ENCODE measurements at regions not wholly inside any gene's neighbourhood (a gene's known extent, or its start where the extent isn't known, plus 50 kb on each side); places are given as distances from the start of the nearest gene placed in this dataset.

GRCh38 chr19:23832717-23833327, 74.1 kb upstream of the ZNF681 start:
- H2AFZ ChIP-seq (ENCODE audit: low read depth, low read length): no peak overlapping the region
- H3K27ac ChIP-seq (ENCODE audit: insufficient read depth, low read depth, low read length): no peak overlapping the region
- H3K9me3 ChIP-seq (replicated peaks; ENCODE audit: control insufficient read depth, insufficient read depth, low read length): peaks cover 2% of the 10 kb centered on the region
- H3K9me1 ChIP-seq (replicated peaks; ENCODE audit: control insufficient read depth, extremely low read depth, insufficient read depth, low read length): no peaks in the 10 kb centered on the region
- H3K9ac ChIP-seq (replicated peaks; ENCODE audit: extremely low read depth, insufficient read depth, low read length): no peak overlapping the region
- POLR2A ChIA-PET: no interaction called here
- no peaks in the 10 kb centered on the region for H3K36me3 ChIP-seq (ENCODE audit: control insufficient read depth in 2 of 2, extremely low read depth in 1 of 2, insufficient read depth in 2 of 2, low read length in 2 of 2)
- FAIRE-seq: no peak
- intact Hi-C loops (cut with micrococcal nuclease) (no loop called here), dilution Hi-C loops (cut with MboI; ENCODE audit: extremely low pct_ligation_motif_present, low sequenced_read_pairs) (no loop called here)
- no peak for TF ChIP-seq POLR2AphosphoS5 (IDR thresholded peaks at IDR 0.05; ENCODE audit: insufficient read depth, low read depth, low read length)
- TF ChIP-seq JUN (IDR thresholded peaks at IDR 0.05; ENCODE audit: borderline replicate concordance, insufficient read depth, insufficient read length, low read depth): no peak
- no peak for TF ChIP-seq POLR2A (IDR thresholded peaks at IDR 0.05; ENCODE audit: low read depth, low read length)
- TF ChIP-seq MAX (IDR thresholded peaks at IDR 0.05; ENCODE audit: insufficient read depth, insufficient read length): no peak
- no peak for TF ChIP-seq MYC (IDR thresholded peaks at IDR 0.05; ENCODE audit: low read depth, low read length)
- no peak for TF ChIP-seq EZH2 (IDR thresholded peaks at IDR 0.05; ENCODE audit: borderline replicate concordance, low read depth, low read length, severe bottlenecking)
- TF ChIP-seq CTCF (IDR thresholded peaks at IDR 0.05; ENCODE audit: extremely low read depth in 1 of 2, insufficient read depth in 1 of 2, low read depth in 1 of 2, low read length in 2 of 2): no peak
- CTCF ChIA-PET: no interaction called here
- no peaks in the 10 kb centered on the region for H3K27me3 ChIP-seq (ENCODE audit: control insufficient read depth in 2 of 2, insufficient read depth in 2 of 2, low read length in 2 of 2)
- H3K79me2 ChIP-seq (ENCODE audit: control insufficient read depth, insufficient read depth, low read length): no peaks in the 10 kb centered on the region
- H3K4me2 ChIP-seq (ENCODE audit: insufficient read depth, low read length): no peak overlapping the region
- no peaks in the 10 kb centered on the region for H4K20me1 ChIP-seq (replicated peaks; ENCODE audit: control insufficient read depth, extremely low read depth, insufficient read depth, low read length)
- BruUV-seq (replicated peaks): no TSS peak
- H3K4me1 ChIP-seq (ENCODE audit: control insufficient read depth, extremely low read depth, insufficient read depth, low read length): no peaks in the 10 kb centered on the region
- no peak for DNase-seq (ENCODE audit: low read depth, low spot score)
- no peak overlapping the region for H3K4me3 ChIP-seq (replicated peaks in 1 of 3; ENCODE audit: insufficient read depth in 1 of 3, low read depth in 1 of 3, low read length in 3 of 3)

All from endothelial cell of umbilical vein (primary cell).